Activated CD8-positive, alpha-beta T cell treated with anti-CD3 and anti-CD28 coated beads for 36 hours (primary cell): ENCODE measurements at regions not wholly inside any gene's neighbourhood (a gene's known extent, or its start where the extent isn't known, plus 50 kb on each side); places are given as distances from the start of the nearest gene placed in this dataset.

Experiments
- ATAC-seq: fragments of 200-7000 bp; cut with Tn5 transposase; one replicate; pipeline ENCODE4 v1.10.0; 2021; ENCODE audit warnings: mild to moderate bottlenecking, moderate library complexity
- CTCF ChIA-PET: fragments of 350-600 bp; sonication (Branson Sonifier 250); formaldehyde crosslinking; loops from one replicate; lab custom pipeline; 2021; ENCODE audit warnings: antibody characterized with exemption; lab: Charles Lee
- POLR2A ChIA-PET: fragments of 350-600 bp; sonication (Branson Sonifier 250); formaldehyde crosslinking; loops from one replicate; lab custom pipeline; 2021; ENCODE audit warnings: antibody characterized with exemption; lab: Charles Lee
- DNase-seq: peaks from one replicate; pipeline ENCODE4 v3.0.0-alpha.2; 2020
- H3K27ac Mint-ChIP-seq: one replicate; pipeline ENCODE4 v1.8.0; 2021; ENCODE audit warnings: mild to moderate bottlenecking, mixed read lengths
- H3K27me3 Mint-ChIP-seq: one replicate; pipeline ENCODE4 v1.8.0; 2021; ENCODE audit warnings: mixed read lengths
- H3K36me3 Mint-ChIP-seq: one replicate; pipeline ENCODE4 v1.8.0; 2021; ENCODE audit warnings: low read depth, mixed read lengths
- H3K4me1 Mint-ChIP-seq: one replicate; pipeline ENCODE4 v1.8.0; 2021; ENCODE audit warnings: low read depth, mixed read lengths
- H3K4me3 Mint-ChIP-seq: one replicate; pipeline ENCODE4 v1.8.0; 2021; ENCODE audit warnings: mild to moderate bottlenecking, moderate library complexity, mixed read lengths
- H3K9me3 Mint-ChIP-seq: one replicate; pipeline ENCODE4 v1.8.0; 2021; ENCODE audit warnings: mixed read lengths
- CTCF ChIP-seq: fragments of 200-600 bp; IDR thresholded peaks from one replicate; pipeline ENCODE4 v1.8.0; 2022; ENCODE audit warnings: antibody characterized with exemption, mild to moderate bottlenecking
- intact Hi-C: fragments of 100-400 bp; cut with micrococcal nuclease; formaldehyde crosslinking; loops from one replicate; pipeline ENCODE4 v1.10.0; 2022

GRCh38 chr4:124480061-124480460 is 232.5 kb downstream of the ANKRD50 start:
- no peaks in the 10 kb centered on the region for H3K4me1 Mint-ChIP-seq
- no peaks in the 10 kb centered on the region for H3K36me3 Mint-ChIP-seq
- TF ChIP-seq CTCF, result no peak
- POLR2A ChIA-PET, result no interaction called here
- intact Hi-C loops, result no loop called here
- no peak for DNase-seq
- CTCF ChIA-PET, result no interaction called here
- ATAC-seq, result no peak
- no peaks in the 10 kb centered on the region for H3K27me3 Mint-ChIP-seq
- no peak overlapping the region for H3K4me3 Mint-ChIP-seq
- H3K9me3 Mint-ChIP-seq, result no peaks in the 10 kb centered on the region
- H3K27ac Mint-ChIP-seq, result no peak overlapping the region

GRCh38 chr4:124481123-124481522 is 231.4 kb downstream of the ANKRD50 start:
- intact Hi-C loops, result no loop called here
- ATAC-seq, result no peak
- no peak for DNase-seq
- no peak overlapping the region for H3K4me3 Mint-ChIP-seq
- TF ChIP-seq CTCF, result no peak
- H3K27me3 Mint-ChIP-seq, result no peaks in the 10 kb centered on the region
- no peaks in the 10 kb centered on the region for H3K36me3 Mint-ChIP-seq
- no peaks in the 10 kb centered on the region for H3K9me3 Mint-ChIP-seq
- no peak overlapping the region for H3K27ac Mint-ChIP-seq
- no peaks in the 10 kb centered on the region for H3K4me1 Mint-ChIP-seq
- ChIA-PET CTCF (no interaction called here), POLR2A (no interaction called here)

- no peak for ATAC-seq
- ChIA-PET POLR2A (no interaction called here), CTCF (no interaction called here)
- H3K4me1 Mint-ChIP-seq, result no peaks in the 10 kb centered on the region
- no peaks in the 10 kb centered on the region for H3K27me3 Mint-ChIP-seq
- no peak for TF ChIP-seq CTCF
- H3K36me3 Mint-ChIP-seq, result no peaks in the 10 kb centered on the region
- no peak overlapping the region for H3K27ac Mint-ChIP-seq
- DNase-seq, result no peak
- no peaks in the 10 kb centered on the region for H3K9me3 Mint-ChIP-seq
- H3K4me3 Mint-ChIP-seq, result no peak overlapping the region
- intact Hi-C loops, result no loop called here
Measured at GRCh38 chr4:124483048-124483906, 229.3 kb downstream of the ANKRD50 start.

- Mint-ChIP-seq H3K4me3 (no peak overlapping the region), H3K36me3 (no peaks in the 10 kb centered on the region), H3K27ac (no peak overlapping the region), H3K4me1 (no peaks in the 10 kb centered on the region), H3K27me3 (no peaks in the 10 kb centered on the region), H3K9me3 (no peaks in the 10 kb centered on the region)
- DNase-seq (no peak), ATAC-seq (no peak)
- POLR2A ChIA-PET, result no interaction called here
- no peak for TF ChIP-seq CTCF
- intact Hi-C loops, result no loop called here
- CTCF ChIA-PET, result no interaction called here
Measured at GRCh38 chr4:124484008-124484407, 228.5 kb downstream of the ANKRD50 start.

- Mint-ChIP-seq H3K36me3 (no peaks in the 10 kb centered on the region), H3K4me3 (no peak overlapping the region), H3K27me3 (no peaks in the 10 kb centered on the region), H3K9me3 (no peaks in the 10 kb centered on the region), H3K4me1 (no peaks in the 10 kb centered on the region), H3K27ac (no peak overlapping the region)
- no peak for DNase-seq
- CTCF ChIA-PET, result no interaction called here
- POLR2A ChIA-PET, result no interaction called here
- TF ChIP-seq CTCF, result no peak
- ATAC-seq, result no peak
- intact Hi-C loops, result no loop called here
Measured at GRCh38 chr4:124484940-124485339, 227.6 kb downstream of the ANKRD50 start.
